C4-2B (cell line): ENCODE measurements at regions not wholly inside any gene's neighbourhood (a gene's known extent, or its start where the extent isn't known, plus 50 kb on each side); places are given as distances from the start of the nearest gene placed in this dataset.

ENCODE experiments used
- CTCF ChIP-seq: fragments of 450-650 bp; conservative IDR thresholded peaks from 2 replicates; pipeline ENCODE4 v1.5.1; 2017; ENCODE audit warnings: mild to moderate bottlenecking
- ZFX ChIP-seq: fragments of 450-650 bp; IDR thresholded peaks from 2 replicates; pipeline ENCODE4 v1.6.1; 2017

GRCh38 chr22:49491221-49491635 is 336.4 kb downstream of the BRD1 start:
- TF ChIP-seq CTCF, result no peak
- no peak for TF ChIP-seq ZFX
